Small intestine (tissue), 7 donors: ENCODE measurements at regions not wholly inside any gene's neighbourhood (a gene's known extent, or its start where the extent isn't known, plus 50 kb on each side); places are given as distances from the start of the nearest gene placed in this dataset.
"Not testable (repeated sequence)": the region's sequence is repeated elsewhere in the genome, so short reads cannot be mapped to it uniquely, and the experiment has no call there.

Experiments used
- DNase-seq, 2 donors: peaks; one replicate each; pipeline versions ENCODE4 v3.0.0 to v3.0.0-alpha.2; 2013
- FAIRE-seq: peaks from 2 replicates; lab custom pipeline; 2012; peaks lifted over from hg19 to GRCh38; lab: Jason Lieb, UNC
- H3K27ac ChIP-seq, 3 donors: one replicate each; pipeline ENCODE4 v1.5.1; 2013; ENCODE audit warnings: low read length in 2 of 3, mild to moderate bottlenecking in 2 of 3, control low read depth in 1 of 3, inconsistent platforms in 1 of 3, low read depth in 1 of 3, moderate library complexity in 1 of 3
- H3K27me3 ChIP-seq, 3 donors: one replicate each; pipeline ENCODE4 v1.6.1; 2013; ENCODE audit warnings: low read length in 3 of 3, inconsistent platforms in 1 of 3; ENCODE audit not compliant: control insufficient read depth in 3 of 3, insufficient read depth in 3 of 3
- H3K36me3 ChIP-seq, 3 donors: one replicate each; pipeline ENCODE4 v1.6.1; 2013; ENCODE audit warnings: low read length in 3 of 3, inconsistent platforms in 1 of 3, low read depth in 1 of 3, mild to moderate bottlenecking in 1 of 3, moderate library complexity in 1 of 3; ENCODE audit not compliant: control insufficient read depth in 3 of 3, insufficient read depth in 2 of 3
- H3K4me1 ChIP-seq, 3 donors: one replicate each; pipeline ENCODE4 v1.6.1; 2013; ENCODE audit warnings: low read length in 2 of 3, inconsistent platforms in 1 of 3, low read depth in 1 of 3, mild to moderate bottlenecking in 1 of 3, moderate library complexity in 1 of 3; ENCODE audit not compliant: control insufficient read depth in 3 of 3, insufficient read depth in 2 of 3
- H3K4me3 ChIP-seq, 3 donors: one replicate each; pipeline ENCODE4 v1.5.1; 2013; ENCODE audit warnings: low read length in 3 of 3, control low read depth in 1 of 3, inconsistent platforms in 1 of 3, low read depth in 1 of 3, mild to moderate bottlenecking in 1 of 3, moderate library complexity in 1 of 3
- H3K9me3 ChIP-seq, 2 donors: one replicate each; pipeline ENCODE4 v1.6.1; 2013; ENCODE audit warnings: low read depth in 1 of 2, low read length in 1 of 2; ENCODE audit not compliant: control insufficient read depth in 2 of 2, insufficient read depth in 1 of 2
- WGBS, 3 donors: extraction: QIAGEN DNeasy Blood & Tissue Kit; methylation state at CpG; one replicate each; pipeline ENCODE4 v1.1.7; 2013; 5-methylcytosine and 5-hydroxymethylcytosine counted together
- donor health status: healthy with polysubstance abuse.
- donor health status: control.
- donor health status: control.
- donor health status: Bipolar disorder and iron deficiency.
- donor health status: healthy.

DNA sequence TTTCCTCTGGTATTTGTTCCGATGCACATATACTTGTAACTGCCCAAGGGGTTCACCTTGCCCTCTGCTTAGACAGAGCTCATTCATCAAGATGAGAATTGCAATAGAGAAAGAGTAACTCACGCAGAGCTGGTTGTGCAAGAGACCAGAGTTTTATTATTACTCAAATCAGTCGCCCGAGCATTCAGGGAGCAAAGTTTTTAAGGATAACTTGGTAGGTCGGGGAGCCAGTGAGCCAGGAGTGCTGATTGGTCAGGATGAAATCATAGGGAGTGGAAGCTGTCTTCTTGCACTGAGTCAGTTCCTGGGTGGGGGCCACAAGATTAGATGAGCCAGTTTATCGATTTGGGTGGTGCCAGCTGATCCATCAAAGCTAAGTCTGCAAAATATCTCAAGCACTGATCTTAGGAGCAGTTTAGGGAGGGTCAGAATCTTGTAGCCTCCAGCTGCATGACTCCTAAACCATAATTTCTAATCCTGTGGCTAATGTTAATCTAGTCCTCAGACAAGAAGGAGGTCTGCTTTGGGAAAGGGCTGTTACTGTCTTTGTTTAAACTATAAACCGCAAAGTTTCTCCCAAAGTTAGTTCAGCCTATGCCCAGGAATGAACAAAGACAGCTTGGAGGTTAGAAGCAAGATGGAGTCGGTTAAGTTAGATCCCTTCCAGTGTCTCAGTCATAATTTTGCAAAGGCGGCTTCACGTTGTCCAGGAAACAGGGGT, 97.9 kb downstream of the TEX35 start:
- not testable (repeated sequence) for H3K36me3 ChIP-seq, H3K4me1 ChIP-seq, FAIRE-seq, H3K27me3 ChIP-seq, H3K9me3 ChIP-seq, H3K4me3 ChIP-seq, H3K27ac ChIP-seq
- WGBS, 3 donors: 54 to 67% (median 62%) methylated on average over 10 of the region's 10 CpGs
- DNase-seq: peak; percentile 57 to 86

DNA sequence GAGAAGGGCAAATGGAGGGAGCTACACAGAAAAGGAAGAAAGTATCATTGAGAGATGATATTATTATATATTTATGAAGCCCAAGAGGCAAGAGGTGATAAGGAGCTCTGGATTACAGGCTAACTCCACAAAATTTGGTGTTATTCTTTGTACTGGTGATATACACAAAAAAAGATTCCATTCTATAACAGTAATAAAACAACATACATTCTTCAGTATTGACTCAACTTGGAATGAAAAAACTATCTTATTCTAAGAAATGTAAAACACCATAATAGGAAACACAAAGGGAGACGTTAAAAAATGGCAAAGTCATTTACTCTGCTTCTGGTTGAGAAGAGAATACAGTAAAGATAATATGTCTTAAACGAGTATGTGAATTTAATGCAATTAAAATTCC, 99.4 kb downstream of the TEX35 start:
- no peaks in the 10 kb centered on the region for H3K36me3 ChIP-seq
- H3K4me1 ChIP-seq: peaks cover 0 to 4% (median 3%) of the 10 kb centered on the region in 3 donors
- H3K27ac ChIP-seq: peak overlapping the region in 1 of 3 donors; percentile 33
- FAIRE-seq (no peak), DNase-seq (no peak)
- H3K4me3 ChIP-seq: no peak overlapping the region
- 60 to 72% (median 67%) methylated on average over 2 of the region's 2 CpGs for WGBS, 3 donors
- no peaks in the 10 kb centered on the region for H3K9me3 ChIP-seq
- H3K27me3 ChIP-seq: no peaks in the 10 kb centered on the region

DNA sequence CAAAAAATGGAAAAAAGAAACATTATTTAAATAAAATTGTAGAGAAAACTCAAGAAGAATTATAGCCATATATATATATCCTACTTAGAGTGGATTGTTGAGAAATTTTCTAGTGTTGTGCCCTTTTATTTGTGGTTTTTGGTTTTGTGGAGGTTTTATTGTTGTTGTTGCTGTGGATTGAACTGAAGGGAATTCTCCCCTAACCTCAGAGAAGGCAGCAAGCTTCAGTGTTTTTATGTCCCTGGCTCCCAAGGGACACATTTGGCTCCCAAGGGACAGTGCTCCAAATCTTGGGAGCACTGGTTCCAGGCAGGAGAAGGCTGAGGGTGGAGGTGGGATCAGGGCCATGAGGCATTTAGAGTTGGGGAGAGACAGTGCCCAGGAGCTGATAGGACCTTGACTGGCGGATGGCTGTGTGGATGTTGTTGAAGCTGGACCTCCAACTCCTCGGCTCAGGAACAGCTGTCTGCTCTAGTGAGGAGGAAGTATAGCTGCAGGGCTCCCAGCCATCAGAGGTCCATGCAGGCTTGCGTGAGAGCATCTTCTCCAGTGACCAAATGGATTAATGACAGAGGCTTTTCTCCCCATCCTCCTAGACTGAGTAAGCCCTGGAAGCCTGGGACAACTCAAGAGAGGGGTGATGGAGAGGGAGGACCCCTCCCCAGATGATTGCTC, 100.5 kb downstream of the TEX35 start:
- 78 to 85% (median 83%) methylated on average over 3 of the region's 3 CpGs for WGBS, 3 donors
- H3K27me3 ChIP-seq: no peaks in the 10 kb centered on the region
- H3K4me1 ChIP-seq: peaks cover 0 to 4% (median 3%) of the 10 kb centered on the region in 3 donors
- DNase-seq (no peak), FAIRE-seq (no peak)
- no peaks in the 10 kb centered on the region for H3K36me3 ChIP-seq
- H3K4me3 ChIP-seq: no peak overlapping the region
- no peaks in the 10 kb centered on the region for H3K9me3 ChIP-seq
- no peak overlapping the region for H3K27ac ChIP-seq

DNA sequence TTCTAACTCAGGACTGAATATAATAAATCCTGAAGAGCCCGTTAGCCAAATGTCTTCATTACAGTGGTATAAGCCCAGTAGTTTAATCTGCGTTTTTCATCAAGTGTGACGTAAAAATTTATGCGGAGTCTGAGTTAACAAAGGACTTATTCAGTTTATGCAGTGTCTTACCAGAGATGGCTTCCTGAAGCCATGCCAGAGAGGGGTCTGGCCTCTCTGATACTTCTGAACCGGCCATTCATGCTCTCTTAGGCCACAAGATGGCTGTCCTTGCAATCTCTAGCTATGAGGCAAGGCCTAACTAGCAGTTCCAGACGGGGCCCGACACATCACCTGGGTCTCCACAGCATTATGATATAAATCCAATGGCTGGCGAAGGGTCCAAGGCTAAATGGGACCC, 101.4 kb downstream of the TEX35 start:
- DNase-seq (no peak), FAIRE-seq (no peak)
- H3K4me3 ChIP-seq: no peak overlapping the region
- H3K36me3 ChIP-seq: no peaks in the 10 kb centered on the region
- H3K9me3 ChIP-seq: no peaks in the 10 kb centered on the region
- H3K27ac ChIP-seq: peak overlapping the region in 1 of 3 donors; percentile 54
- peaks cover 0 to 4% (median 3%) of the 10 kb centered on the region in 3 donors for H3K4me1 ChIP-seq
- 83 to 89% (median 88%) methylated on average over 8 of the region's 8 CpGs for WGBS, 3 donors
- H3K27me3 ChIP-seq: no peaks in the 10 kb centered on the region

DNA sequence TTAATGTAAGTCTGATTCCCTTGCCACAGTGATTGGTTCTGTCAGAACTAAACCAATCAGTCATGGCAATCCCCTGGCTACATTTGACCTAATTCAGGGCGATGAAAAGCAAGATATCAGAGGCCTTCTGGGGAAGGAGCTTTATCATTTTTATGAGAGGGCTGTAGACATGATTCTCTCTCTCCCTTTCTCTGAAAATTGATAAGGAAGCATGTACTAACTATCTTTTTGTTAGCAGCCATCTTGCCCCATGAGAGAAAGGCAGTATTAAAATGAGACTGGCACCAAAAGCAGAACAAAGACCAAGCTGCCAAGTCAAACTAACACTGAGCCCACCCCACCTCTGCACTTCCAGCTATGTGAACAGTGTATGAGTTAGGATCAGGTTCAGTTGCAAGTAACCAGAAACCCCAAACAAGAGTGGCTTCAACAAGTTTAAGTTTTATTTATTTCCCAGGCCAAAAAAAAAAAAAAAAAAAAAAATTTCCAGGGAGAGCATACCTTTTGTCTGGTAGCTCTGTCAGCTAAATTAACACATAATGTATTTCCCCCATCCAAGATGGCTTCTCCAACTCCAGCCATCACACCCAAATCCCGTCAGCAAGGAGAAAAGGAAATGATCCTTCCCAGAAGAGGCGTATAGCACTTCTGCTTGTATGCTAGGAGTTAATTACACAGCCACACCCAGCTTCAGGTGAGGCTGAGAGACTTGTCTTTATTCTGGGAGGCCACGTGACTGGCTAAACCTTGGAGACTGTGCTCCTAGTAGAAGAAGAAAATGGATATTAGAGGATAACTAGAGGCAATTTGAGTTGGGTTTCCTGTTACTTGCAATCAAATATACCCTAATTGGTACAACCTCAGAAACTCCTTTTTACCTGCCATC, 105.8 kb upstream of the RALGPS2 start:
- 32 to 73% (median 47%) methylated on average over 4 of the region's 4 CpGs for WGBS, 3 donors
- DNase-seq (peak; percentile 30 to 67), FAIRE-seq (no peak)
- Histone ChIP-seq H3K36me3 (no peaks in the 10 kb centered on the region), H3K9me3 (no peaks in the 10 kb centered on the region), H3K27ac (no peak overlapping the region), H3K4me3 (no peak overlapping the region), H3K27me3 (no peaks in the 10 kb centered on the region), H3K4me1 (no peaks in the 10 kb centered on the region)

DNA sequence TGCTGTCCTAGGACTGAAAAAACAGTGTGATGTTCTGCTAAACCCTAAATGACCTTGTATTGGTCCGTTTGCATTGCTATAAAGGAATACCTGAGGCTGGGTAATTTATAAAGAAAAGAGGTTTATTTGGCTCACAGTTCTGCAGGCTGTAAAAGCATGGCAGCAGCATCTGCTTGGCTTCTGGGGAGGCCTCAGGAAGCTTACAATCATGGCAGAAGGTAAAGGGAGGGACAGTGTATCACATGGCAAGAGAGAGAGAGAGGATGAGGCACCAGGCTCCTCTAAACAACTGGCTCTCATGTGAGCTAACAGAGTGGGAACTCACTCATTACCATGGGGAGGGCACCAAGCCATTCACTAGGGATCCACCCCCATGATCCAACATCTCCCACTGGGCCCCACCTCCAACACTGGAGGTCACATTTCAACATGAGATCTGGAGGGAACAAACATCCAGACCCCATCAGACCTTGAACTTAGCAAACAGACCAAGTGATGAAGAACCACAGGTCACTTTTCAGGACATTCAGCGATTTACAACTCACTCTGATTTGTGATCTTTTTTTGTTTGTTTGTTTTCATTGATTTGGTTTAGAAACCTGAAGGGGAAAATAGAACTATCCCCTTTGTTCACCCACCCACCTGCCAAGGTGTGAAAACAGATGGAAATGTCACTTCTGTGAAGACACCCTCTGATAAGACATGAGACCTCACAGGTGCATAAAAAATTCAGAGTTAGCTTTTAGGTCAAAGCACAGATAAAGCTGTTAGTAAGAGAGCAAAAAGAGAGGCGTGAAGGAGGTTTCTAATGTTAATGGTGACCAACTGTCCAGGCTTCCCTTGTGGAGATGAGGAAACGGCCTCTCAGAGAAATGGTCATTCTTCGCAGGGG, 104.2 kb upstream of the RALGPS2 start:
- Histone ChIP-seq H3K4me1 (no peaks in the 10 kb centered on the region), H3K36me3 (no peaks in the 10 kb centered on the region), H3K27ac (no peak overlapping the region), H3K9me3 (no peaks in the 10 kb centered on the region), H3K4me3 (no peak overlapping the region), H3K27me3 (no peaks in the 10 kb centered on the region)
- WGBS, 3 donors: 80 to 89% (median 86%) methylated on average over 5 of the region's 5 CpGs
- FAIRE-seq: no peak
- no peak for DNase-seq

DNA sequence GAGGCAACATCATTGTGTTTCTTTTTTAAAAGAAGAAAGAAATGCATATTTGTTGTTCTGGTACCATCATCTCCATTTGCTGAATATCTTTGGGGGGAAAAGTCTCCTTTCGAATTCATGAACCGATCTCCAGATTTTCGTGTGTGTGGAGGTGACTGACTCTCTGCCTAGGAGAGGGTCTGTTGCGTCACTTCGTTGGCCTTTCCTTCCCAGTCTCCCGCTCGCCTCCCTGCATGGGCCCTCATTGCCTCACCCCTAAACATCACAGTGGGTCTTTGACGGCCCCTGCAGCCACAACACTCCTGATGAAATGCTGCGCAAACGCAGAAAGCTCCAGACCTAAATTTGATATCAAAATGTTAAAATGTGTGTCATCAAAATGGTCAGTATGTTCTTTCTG, 103.2 kb upstream of the RALGPS2 start:
- no peak overlapping the region for H3K27ac ChIP-seq
- DNase-seq: no peak
- no peak overlapping the region for H3K4me3 ChIP-seq
- WGBS, 3 donors: 93 to 98% (median 96%) methylated on average over 10 of the region's 10 CpGs
- H3K27me3 ChIP-seq: no peaks in the 10 kb centered on the region
- H3K4me1 ChIP-seq: no peaks in the 10 kb centered on the region
- no peak for FAIRE-seq
- no peaks in the 10 kb centered on the region for H3K36me3 ChIP-seq
- H3K9me3 ChIP-seq: no peaks in the 10 kb centered on the region
